HEK293T (cell line): ENCODE measurements at regions not wholly inside any gene's neighbourhood (a gene's known extent, or its start where the extent isn't known, plus 50 kb on each side); places are given as distances from the start of the nearest gene placed in this dataset.

Source experiments
- ARNT ChIP-seq: fragments of 450-650 bp; IDR thresholded peaks from 2 replicates; pipeline ENCODE4 v1.6.1; 2017; ENCODE audit warnings: mild to moderate bottlenecking
- BHLHE40 ChIP-seq: fragments of 450-650 bp; IDR thresholded peaks from 2 replicates; pipeline ENCODE4 v1.6.1; 2016; ENCODE audit warnings: mild to moderate bottlenecking, moderate library complexity, borderline replicate concordance
- L3MBTL2 ChIP-seq: fragments of 450-650 bp; conservative IDR thresholded peaks from 2 replicates; pipeline ENCODE4 v1.6.1; 2016; ENCODE audit warnings: mild to moderate bottlenecking
- SP1 ChIP-seq: fragments of 450-650 bp; IDR thresholded peaks from 2 replicates; pipeline ENCODE4 v1.6.1; 2017

- TF ChIP-seq SP1 (no peak), BHLHE40 (no peak), ARNT (no peak), L3MBTL2 (no peak)
Observed at GRCh38 chr22:47276991-47277390, 514.5 kb downstream of the TBC1D22A start.
